Mesodermal cell (in vitro differentiated cells): ENCODE measurements at regions not wholly inside any gene's neighbourhood (a gene's known extent, or its start where the extent isn't known, plus 50 kb on each side); places are given as distances from the start of the nearest gene placed in this dataset.

Source experiments
- H3K27ac ChIP-seq: 2 replicates; pipeline ENCODE4 v1.7.0; 2013; ENCODE audit warnings: mild to moderate bottlenecking, low read depth, low read length, moderate library complexity; ENCODE audit not compliant: severe bottlenecking
- H3K36me3 ChIP-seq: 2 replicates; pipeline ENCODE4 v1.7.1; 2013; ENCODE audit warnings: mild to moderate bottlenecking, low read length, moderate library complexity; ENCODE audit not compliant: control insufficient read depth, insufficient read depth
- H3K4me1 ChIP-seq: one replicate; pipeline ENCODE4 v1.7.1; 2013; ENCODE audit warnings: mild to moderate bottlenecking, low read length; ENCODE audit not compliant: insufficient read depth, control insufficient read depth, poor library complexity, severe bottlenecking
- H3K4me3 ChIP-seq: 2 replicates; pipeline ENCODE4 v1.7.0; 2013; ENCODE audit warnings: low read length, control low read depth, mild to moderate bottlenecking; ENCODE audit not compliant: insufficient read depth, poor library complexity, severe bottlenecking; ENCODE audit errors: extremely low read depth
- H3K9me3 ChIP-seq: 2 replicates; pipeline ENCODE4 v1.7.1; 2013; ENCODE audit warnings: mild to moderate bottlenecking, low read length, moderate library complexity; ENCODE audit not compliant: control insufficient read depth
- WGBS, 2 experiments: methylation state at CpG; one replicate each; pipeline ENCODE4 v1.1.5; 2013; ENCODE audit warnings: missing lambda C conversion rate in 2 of 2; ENCODE audit not compliant: insufficient coverage in 2 of 2; 5-methylcytosine and 5-hydroxymethylcytosine counted together

- Histone ChIP-seq H3K9me3 (no peaks in the 10 kb centered on the region), H3K4me3 (no peak overlapping the region), H3K27ac (no peak overlapping the region), H3K36me3 (no peaks in the 10 kb centered on the region), H3K4me1 (peaks cover 1% of the 10 kb centered on the region)
- WGBS, 2 experiments, result 80 to 83% methylated on average over 1 of the region's 4 CpGs
Measured at GRCh38 chr2:181129364-181130056, 149.1 kb downstream of the UBE2E3 start.

GRCh38 chr2:181130686-181131085 is 150.3 kb downstream of the UBE2E3 start:
- Histone ChIP-seq H3K4me3 (no peak overlapping the region), H3K27ac (no peak overlapping the region), H3K9me3 (no peaks in the 10 kb centered on the region), H3K36me3 (no peaks in the 10 kb centered on the region), H3K4me1 (no peaks in the 10 kb centered on the region)
- 79 to 80% methylated on average over 1 to 2 of the region's 3 CpGs for WGBS, 2 experiments

- Histone ChIP-seq H3K9me3 (no peaks in the 10 kb centered on the region), H3K36me3 (no peaks in the 10 kb centered on the region), H3K27ac (no peak overlapping the region), H3K4me1 (no peaks in the 10 kb centered on the region), H3K4me3 (no peak overlapping the region)
- WGBS, 2 experiments, result 81 to 86% methylated on average over 2 of the region's 2 CpGs
Measured at GRCh38 chr2:181131584-181131983, 151.2 kb downstream of the UBE2E3 start.

- WGBS, 2 experiments, result 80 to 86% methylated on average over 2 of the region's 3 CpGs
- Histone ChIP-seq H3K4me1 (no peaks in the 10 kb centered on the region), H3K4me3 (no peak overlapping the region), H3K27ac (no peak overlapping the region), H3K36me3 (no peaks in the 10 kb centered on the region), H3K9me3 (no peaks in the 10 kb centered on the region)
Measured at GRCh38 chr2:181138816-181139215, 158.4 kb downstream of the UBE2E3 start.

- Histone ChIP-seq H3K27ac (no peak overlapping the region), H3K4me1 (no peaks in the 10 kb centered on the region), H3K9me3 (no peaks in the 10 kb centered on the region), H3K36me3 (no peaks in the 10 kb centered on the region), H3K4me3 (no peak overlapping the region)
- WGBS, 2 experiments, result no CpG with 5 or more reads among the region's 2 CpGs
Measured at GRCh38 chr2:181139831-181140230, 159.4 kb downstream of the UBE2E3 start.

- H3K27ac ChIP-seq, result no peak overlapping the region
- 89% methylated on average over 1 of the region's 1 CpG; no CpG with 5 or more reads in 1 of the 2 experiments for WGBS, 2 experiments
- H3K9me3 ChIP-seq, result no peaks in the 10 kb centered on the region
- no peaks in the 10 kb centered on the region for H3K4me1 ChIP-seq
- H3K36me3 ChIP-seq, result no peaks in the 10 kb centered on the region
- H3K4me3 ChIP-seq, result no peak overlapping the region
Measured at GRCh38 chr2:181140414-181140813, 160.0 kb downstream of the UBE2E3 start.

- WGBS, 2 experiments, result no CpG with 5 or more reads among the region's 1 CpG
Measured at GRCh38 chr2:181140928-181141327, 160.5 kb downstream of the UBE2E3 start.

GRCh38 chr2:181141676-181142075 is 161.3 kb downstream of the UBE2E3 start:
- H3K4me3 ChIP-seq, result no peak overlapping the region
- no peak overlapping the region for H3K27ac ChIP-seq
- H3K9me3 ChIP-seq, result no peaks in the 10 kb centered on the region
- WGBS, 2 experiments, result 83 to 85% methylated on average over 2 of the region's 2 CpGs
- no peaks in the 10 kb centered on the region for H3K36me3 ChIP-seq
- H3K4me1 ChIP-seq, result no peaks in the 10 kb centered on the region

More at GRCh38 chr2:181140928-181141327, 160.5 kb downstream of the UBE2E3 start:
- Histone ChIP-seq H3K4me3 (no peak overlapping the region), H3K4me1 (no peaks in the 10 kb centered on the region), H3K9me3 (no peaks in the 10 kb centered on the region), H3K36me3 (no peaks in the 10 kb centered on the region), H3K27ac (no peak overlapping the region)

- WGBS, 2 experiments, result 83 to 100% methylated on average over 2 of the region's 4 CpGs
- Histone ChIP-seq H3K9me3 (no peaks in the 10 kb centered on the region), H3K27ac (no peak overlapping the region), H3K36me3 (no peaks in the 10 kb centered on the region), H3K4me3 (no peak overlapping the region), H3K4me1 (no peaks in the 10 kb centered on the region)
Measured at GRCh38 chr2:181142514-181142913, 162.1 kb downstream of the UBE2E3 start.

- no peaks in the 10 kb centered on the region for H3K36me3 ChIP-seq
- H3K4me3 ChIP-seq, result no peak overlapping the region
- no peak overlapping the region for H3K27ac ChIP-seq
- no CpG with 5 or more reads among the region's 2 CpGs for WGBS, 2 experiments
- H3K9me3 ChIP-seq, result no peaks in the 10 kb centered on the region
- no peaks in the 10 kb centered on the region for H3K4me1 ChIP-seq
Measured at GRCh38 chr2:181143790-181144300, 163.4 kb downstream of the UBE2E3 start.

GRCh38 chr2:181145645-181146044 is 165.2 kb downstream of the UBE2E3 start:
- WGBS, 2 experiments, result 91 to 95% methylated on average over 6 to 18 of the region's 22 CpGs

More at GRCh38 chr2:181145645-181146044, 165.2 kb downstream of the UBE2E3 start:
- H3K4me1 ChIP-seq, result no peaks in the 10 kb centered on the region
- H3K36me3 ChIP-seq, result no peaks in the 10 kb centered on the region
- no peak overlapping the region for H3K4me3 ChIP-seq
- H3K9me3 ChIP-seq, result no peaks in the 10 kb centered on the region
- no peak overlapping the region for H3K27ac ChIP-seq
